ENCODE measurements at regions not wholly inside any gene's neighbourhood (a gene's known extent, or its start where the extent isn't known, plus 50 kb on each side); places are given as distances from the start of the nearest gene placed in this dataset.
"Not testable (repeated sequence)": the region's sequence is repeated elsewhere in the genome, so short reads cannot be mapped to it uniquely, and the experiment has no call there.

GRCh38 chr18:1034971-1035370, 130.3 kb downstream of the ADCYAP1 start:
- TF ChIP-seq, protein P1, sequence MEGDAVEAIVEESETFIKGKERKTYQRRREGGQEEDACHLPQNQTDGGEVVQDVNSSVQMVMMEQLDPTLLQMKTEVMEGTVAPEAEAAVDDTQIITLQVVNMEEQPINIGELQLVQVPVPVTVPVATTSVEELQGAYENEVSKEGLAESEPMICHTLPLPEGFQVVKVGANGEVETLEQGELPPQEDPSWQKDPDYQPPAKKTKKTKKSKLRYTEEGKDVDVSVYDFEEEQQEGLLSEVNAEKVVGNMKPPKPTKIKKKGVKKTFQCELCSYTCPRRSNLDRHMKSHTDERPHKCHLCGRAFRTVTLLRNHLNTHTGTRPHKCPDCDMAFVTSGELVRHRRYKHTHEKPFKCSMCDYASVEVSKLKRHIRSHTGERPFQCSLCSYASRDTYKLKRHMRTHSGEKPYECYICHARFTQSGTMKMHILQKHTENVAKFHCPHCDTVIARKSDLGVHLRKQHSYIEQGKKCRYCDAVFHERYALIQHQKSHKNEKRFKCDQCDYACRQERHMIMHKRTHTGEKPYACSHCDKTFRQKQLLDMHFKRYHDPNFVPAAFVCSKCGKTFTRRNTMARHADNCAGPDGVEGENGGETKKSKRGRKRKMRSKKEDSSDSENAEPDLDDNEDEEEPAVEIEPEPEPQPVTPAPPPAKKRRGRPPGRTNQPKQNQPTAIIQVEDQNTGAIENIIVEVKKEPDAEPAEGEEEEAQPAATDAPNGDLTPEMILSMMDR (IDR thresholded peaks at IDR 0.05; ENCODE audit: insufficient read depth, low read length, severe bottlenecking): no peak
- Histone ChIP-seq H3K27me3 (ENCODE audit: control insufficient read depth, insufficient read depth, low read length) (no peaks in the 10 kb centered on the region), H3K4me3 (ENCODE audit: low read depth, low read length) (no peak overlapping the region), H3K36me3 (ENCODE audit: control insufficient read depth, insufficient read depth, low read length) (no peaks in the 10 kb centered on the region)
- no peak for FAIRE-seq
- no peak for DNase-seq (ENCODE audit: low read depth)

- no peak for DNase-seq (ENCODE audit: low read depth)
- no peaks in the 10 kb centered on the region for H3K27me3 ChIP-seq (ENCODE audit: control insufficient read depth, insufficient read depth, low read length)
- FAIRE-seq: no peak
- H3K36me3 ChIP-seq (ENCODE audit: control insufficient read depth, insufficient read depth, low read length): no peaks in the 10 kb centered on the region
- TF ChIP-seq, protein P1 (IDR thresholded peaks at IDR 0.05; ENCODE audit: insufficient read depth, low read length, severe bottlenecking): no peak
- H3K4me3 ChIP-seq (ENCODE audit: low read depth, low read length): no peak overlapping the region
These were observed 132.3 kb downstream of the ADCYAP1 start for GRCh38 chr18:1036926-1037325.

DNA sequence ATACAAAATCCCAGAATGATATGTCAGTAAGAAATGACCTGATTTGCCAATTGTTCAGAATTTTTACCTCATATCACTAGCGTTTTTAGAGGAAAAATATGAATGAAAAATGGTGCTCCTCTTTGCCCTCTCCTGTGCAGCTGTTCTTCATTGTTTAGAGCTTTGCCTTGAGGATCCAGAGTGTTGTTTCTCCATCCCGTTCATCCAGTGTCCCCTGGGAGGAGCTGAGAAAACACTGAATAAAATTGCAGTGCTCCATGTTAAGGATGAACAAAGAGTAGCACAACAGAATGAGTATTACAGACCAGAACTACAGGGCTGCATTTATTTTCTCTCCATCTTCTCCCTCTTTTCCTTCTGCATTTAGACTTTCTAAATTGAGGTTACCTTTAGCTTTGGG, 133.1 kb downstream of the ADCYAP1 start:
- Histone ChIP-seq H3K36me3 (ENCODE audit: control insufficient read depth, insufficient read depth, low read length) (no peaks in the 10 kb centered on the region), H3K27me3 (ENCODE audit: control insufficient read depth, insufficient read depth, low read length) (no peaks in the 10 kb centered on the region), H3K4me3 (ENCODE audit: low read depth, low read length) (no peak overlapping the region)
- DNase-seq (ENCODE audit: low read depth) (no peak), FAIRE-seq (no peak)
- TF ChIP-seq, protein P1 (IDR thresholded peaks at IDR 0.05; ENCODE audit: insufficient read depth, low read length, severe bottlenecking): no peak

- Histone ChIP-seq H3K4me3 (ENCODE audit: low read depth, low read length) (no peak overlapping the region), H3K36me3 (ENCODE audit: control insufficient read depth, insufficient read depth, low read length) (no peaks in the 10 kb centered on the region), H3K27me3 (ENCODE audit: control insufficient read depth, insufficient read depth, low read length) (no peaks in the 10 kb centered on the region)
- no peak for FAIRE-seq
- no peak for DNase-seq (ENCODE audit: low read depth)
- TF ChIP-seq, protein P1 (IDR thresholded peaks at IDR 0.05; ENCODE audit: insufficient read depth, low read length, severe bottlenecking): no peak
These were observed 134.8 kb downstream of the ADCYAP1 start for GRCh38 chr18:1039421-1039820.

GRCh38 chr18:1043039-1043438, 138.4 kb downstream of the ADCYAP1 start:
- not testable (repeated sequence) for FAIRE-seq; H3K4me3 ChIP-seq (ENCODE audit: low read depth, low read length); H3K36me3 ChIP-seq (ENCODE audit: control insufficient read depth, insufficient read depth, low read length); H3K27me3 ChIP-seq (ENCODE audit: control insufficient read depth, insufficient read depth, low read length); DNase-seq (ENCODE audit: low read depth)

- Histone ChIP-seq H3K36me3 (ENCODE audit: control insufficient read depth, insufficient read depth, low read length) (no peaks in the 10 kb centered on the region), H3K4me3 (ENCODE audit: low read depth, low read length) (no peak overlapping the region), H3K27me3 (ENCODE audit: control insufficient read depth, insufficient read depth, low read length) (no peaks in the 10 kb centered on the region)
- DNase-seq (ENCODE audit: low read depth) (no peak), FAIRE-seq (no peak)
- TF ChIP-seq, protein P1 (IDR thresholded peaks at IDR 0.05; ENCODE audit: insufficient read depth, low read length, severe bottlenecking): no peak
These were observed 141.0 kb downstream of the ADCYAP1 start for GRCh38 chr18:1045658-1046057.

Measured in bronchial epithelial cell (primary cell).